NCI-H2107 treated with DMSO at 0.1 percent for 48 hours (cell line): ENCODE measurements at regions not wholly inside any gene's neighbourhood (a gene's known extent, or its start where the extent isn't known, plus 50 kb on each side); places are given as distances from the start of the nearest gene placed in this dataset.
A peak's percentile ranks its signal among the peaks of the same experiment; 100 is the strongest.
"Not testable (repeated sequence)": the region's sequence is repeated elsewhere in the genome, so short reads cannot be mapped to it uniquely, and the experiment has no call there.

Experiments used
- DNase-seq: peaks from one replicate; lab custom pipeline; 2025; ENCODE audit not compliant: unreplicated experiment; lab: John Stamatoyannopoulos, UW

DNA sequence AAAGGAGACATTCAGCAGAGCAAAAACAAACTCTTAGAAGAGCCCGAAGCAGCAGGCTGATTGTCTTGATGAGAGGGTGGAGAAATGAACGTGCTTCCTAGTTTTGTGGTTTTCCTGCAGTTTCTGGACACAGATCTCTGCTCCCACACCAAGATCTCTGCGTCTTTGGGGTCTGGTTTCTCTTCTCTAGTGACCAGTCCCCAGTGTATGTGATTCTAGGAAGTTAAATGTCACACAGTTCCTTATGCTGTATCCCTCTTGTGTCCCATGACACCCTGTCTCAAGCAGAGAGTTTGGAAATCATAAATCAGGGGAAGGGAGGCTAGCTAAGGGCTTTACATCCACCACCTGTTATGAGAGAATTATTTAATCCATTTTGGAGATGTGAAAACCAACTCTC is 55.4 kb upstream of the KLF14 start:
- DNase-seq, result no peak

GRCh38 chr7:130791746-130792145 is 57.7 kb upstream of the KLF14 start:
- no peak for DNase-seq

DNA sequence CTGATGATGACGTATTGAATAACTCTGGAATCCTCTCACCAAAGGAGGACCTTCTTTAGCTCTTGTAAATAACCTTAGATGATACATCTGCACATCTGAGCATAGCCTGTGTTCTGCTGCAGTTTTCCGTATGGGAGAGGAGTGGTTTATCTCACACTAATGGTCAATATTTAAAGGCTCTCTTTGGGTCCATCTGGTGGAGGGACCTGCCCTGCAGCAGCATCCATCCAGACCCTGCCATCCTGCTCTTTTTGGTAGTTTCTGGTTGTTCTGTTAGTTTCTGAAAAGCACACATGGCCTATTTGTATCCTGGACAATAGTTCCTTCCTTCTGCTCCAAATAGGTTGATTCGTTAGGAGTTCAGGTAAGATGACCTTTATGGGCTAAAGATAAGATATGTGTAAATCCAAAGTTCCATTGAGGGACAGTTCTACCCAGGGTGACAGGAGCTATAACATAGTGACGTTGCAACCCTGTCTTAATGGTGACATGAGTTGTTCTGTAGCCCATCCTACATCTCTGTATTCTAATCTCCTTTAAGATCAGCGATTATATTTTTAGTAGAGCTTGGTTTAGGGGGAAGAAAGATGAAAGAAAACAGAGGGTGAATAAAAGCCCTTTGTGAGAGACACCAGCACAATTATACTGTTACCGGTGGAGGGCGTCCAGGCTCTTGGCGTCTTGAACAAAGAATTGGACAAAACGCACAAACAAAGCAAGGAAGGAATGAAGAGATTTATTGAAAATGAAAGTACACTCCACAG is 60.0 kb upstream of the KLF14 start:
- no peak for DNase-seq

DNA sequence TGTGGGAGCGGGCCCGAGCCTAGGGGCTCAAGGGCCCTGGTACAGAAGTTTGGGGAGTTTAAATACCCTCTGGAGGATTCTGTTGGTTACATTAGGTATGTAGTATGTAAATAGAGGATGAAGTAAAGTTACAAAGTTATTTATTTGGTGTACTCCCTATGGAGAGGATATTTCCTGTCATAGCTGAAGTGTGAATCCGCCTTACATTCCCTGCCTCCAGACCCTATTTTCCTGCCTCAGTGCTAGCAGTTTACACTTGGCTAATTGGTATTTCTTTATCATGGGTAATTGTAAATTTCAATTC is 60.6 kb upstream of the KLF14 start:
- DNase-seq, result no peak

DNA sequence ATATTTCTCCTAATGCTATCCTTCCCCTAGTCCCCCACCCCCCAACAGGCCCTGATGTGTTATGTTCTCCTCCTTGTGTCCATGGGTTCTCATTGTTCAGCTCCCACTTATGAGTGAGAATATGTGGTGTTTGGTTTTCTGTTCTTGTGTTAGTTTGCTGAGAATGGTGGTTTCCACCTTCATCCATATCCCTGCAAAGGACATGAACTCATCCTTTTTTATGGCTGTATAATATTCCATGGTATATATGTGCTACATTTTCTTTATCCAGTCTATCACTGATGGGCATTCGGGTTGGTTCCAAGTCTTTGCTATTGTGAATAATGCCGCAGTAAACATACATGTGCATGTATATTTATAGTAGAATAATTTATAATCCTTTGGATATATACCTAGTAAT is 62.4 kb upstream of the KLF14 start:
- not testable (repeated sequence) for DNase-seq

DNA sequence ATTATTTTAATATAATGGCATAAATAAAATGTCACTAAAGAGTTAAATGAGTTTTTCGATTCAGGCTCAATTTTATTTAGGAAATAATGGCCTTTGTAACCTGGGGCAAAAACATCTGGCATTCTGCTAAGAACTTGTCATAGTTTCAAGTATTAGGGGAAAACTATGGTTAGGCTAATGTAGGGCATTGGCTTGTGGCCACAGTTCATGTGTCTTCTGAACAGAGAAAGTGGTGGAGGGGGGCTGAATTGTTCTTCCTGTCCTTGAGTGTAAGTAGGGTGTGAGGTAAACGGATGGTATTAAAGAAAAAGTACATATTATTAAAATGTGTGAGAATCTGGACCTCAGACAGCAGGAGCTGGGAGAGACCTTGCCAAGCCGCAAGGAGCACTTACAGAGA is 69.1 kb upstream of the KLF14 start:
- no peak for DNase-seq

GRCh38 chr7:130804220-130804619 is 70.2 kb upstream of the KLF14 start:
- DNase-seq, result no peak

GRCh38 chr7:130812819-130813218 is 78.8 kb upstream of the KLF14 start:
- DNase-seq, result not testable (repeated sequence)

DNA sequence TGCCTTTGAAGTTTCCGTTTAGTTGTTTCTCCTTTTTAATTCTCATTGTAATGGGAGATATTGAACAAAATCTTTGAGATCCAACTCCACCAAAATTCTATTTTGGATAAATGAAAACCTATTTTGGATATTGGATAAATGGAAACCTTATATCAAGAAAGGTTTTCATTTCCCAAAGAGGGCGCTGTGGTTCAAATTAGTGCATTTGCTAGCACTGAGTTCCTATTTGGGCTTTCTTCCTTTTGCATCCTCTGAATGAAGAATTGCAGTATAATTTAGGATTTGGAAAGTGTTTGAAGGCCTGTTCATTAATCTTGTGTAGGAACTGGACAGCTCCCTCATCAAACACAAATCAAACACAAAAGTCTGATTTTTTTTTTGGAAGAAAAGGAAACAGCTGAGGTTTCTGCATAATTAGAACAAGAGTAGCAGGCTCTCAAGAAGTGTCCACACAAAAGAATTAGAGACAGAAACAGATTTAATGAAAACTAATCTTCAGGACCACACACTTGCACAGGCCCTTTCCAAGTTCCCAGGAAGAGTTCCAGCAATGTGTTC is 80.8 kb upstream of the KLF14 start:
- DNase-seq, result no peak

DNA sequence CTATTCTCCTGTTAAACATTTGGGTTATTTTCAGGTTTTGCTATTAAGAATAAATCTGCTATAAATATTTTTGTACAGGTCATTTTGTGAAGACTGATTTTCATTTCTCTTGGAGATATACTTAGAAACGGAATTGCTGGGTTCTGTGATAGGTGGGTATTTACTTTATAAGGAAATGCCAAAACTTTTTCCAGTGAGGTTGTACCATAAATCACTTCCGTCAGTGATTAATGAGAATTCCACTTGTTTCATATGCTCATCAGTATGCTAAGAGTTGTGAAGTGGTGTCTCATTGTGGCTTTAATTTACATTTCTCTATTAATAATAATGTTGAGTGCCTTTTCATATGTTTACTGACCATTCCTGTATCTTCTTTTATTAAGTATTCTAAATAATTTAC is 84.0 kb upstream of the KLF14 start:
- no peak for DNase-seq

- DNase-seq, result no peak
These were observed 87.9 kb upstream of the KLF14 start for GRCh38 chr7:130821864-130822263.

- no peak for DNase-seq
These were observed 88.6 kb upstream of the KLF14 start for GRCh38 chr7:130822642-130823041.

GRCh38 chr7:130823060-130823459 is 89.1 kb upstream of the KLF14 start:
- no peak for DNase-seq

DNA sequence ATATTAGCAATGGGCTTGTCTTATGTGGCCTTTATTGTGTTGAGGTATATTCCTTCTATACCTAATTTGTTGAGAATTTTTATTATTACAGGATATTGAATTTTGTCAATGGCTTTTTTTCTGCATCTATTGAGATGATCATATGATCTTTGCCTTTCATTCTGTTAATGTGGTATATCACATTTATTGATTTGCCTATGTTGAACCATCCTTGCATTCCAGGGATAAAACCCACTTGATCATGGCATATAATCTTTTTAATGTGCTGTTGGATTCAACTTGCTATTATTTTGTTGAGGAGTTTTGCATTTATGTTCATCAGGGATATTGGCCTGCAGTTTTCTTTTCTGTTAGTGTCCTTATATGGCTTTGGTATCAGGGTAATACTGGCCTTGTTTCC is 91.8 kb upstream of the KLF14 start:
- DNase-seq, result no peak

- no peak for DNase-seq
These were observed 95.4 kb upstream of the KLF14 start for GRCh38 chr7:130829415-130829814.

DNA sequence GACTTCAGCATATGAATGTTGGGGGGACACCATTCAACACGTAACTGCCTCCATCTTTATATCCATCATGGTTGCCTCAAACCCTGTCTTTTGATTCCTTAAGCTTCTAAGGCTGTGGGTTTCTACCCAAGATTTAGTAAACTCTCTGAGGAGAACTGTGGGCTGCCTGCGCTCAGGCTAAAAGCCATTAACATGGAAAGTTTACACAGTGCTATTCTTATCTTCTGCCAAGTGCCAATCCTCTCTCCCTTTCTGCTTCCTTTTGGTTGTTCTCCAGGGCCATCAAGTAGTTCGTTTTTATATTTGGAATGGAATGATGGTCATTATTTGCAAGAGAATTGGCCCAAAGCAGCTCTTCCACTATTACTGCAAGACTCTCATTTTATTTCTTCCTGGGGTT is 97.3 kb upstream of the KLF14 start:
- DNase-seq, result no peak

- DNase-seq, result peak; percentile 58
These were observed 97.9 kb upstream of the KLF14 start for GRCh38 chr7:130831817-130832481.

- DNase-seq, result no peak
These were observed 104.7 kb upstream of the KLF14 start for GRCh38 chr7:130838738-130839137.

GRCh38 chr7:130840599-130840998 is 106.6 kb upstream of the KLF14 start:
- DNase-seq, result no peak

GRCh38 chr7:130841416-130841815 is 107.4 kb upstream of the KLF14 start:
- DNase-seq, result no peak

DNA sequence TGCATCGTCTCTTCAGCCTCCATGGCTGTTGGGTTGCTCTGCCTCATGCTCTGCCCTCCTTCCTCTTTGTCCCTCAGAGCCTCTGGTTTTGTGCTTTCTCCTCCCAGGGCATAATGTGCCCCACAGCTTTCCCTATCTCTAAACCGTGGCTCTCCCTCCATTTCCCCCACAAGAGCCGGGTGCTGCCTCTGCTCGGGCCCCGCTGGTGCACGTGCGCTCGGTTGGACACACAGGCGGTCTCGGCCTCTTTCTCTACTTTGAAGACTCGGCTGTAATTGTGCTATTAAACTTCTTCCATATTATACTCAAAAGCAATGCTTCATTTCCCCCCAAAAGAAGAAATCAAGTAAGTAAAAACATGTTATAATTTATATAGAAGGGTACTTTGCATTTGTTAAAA is 109.7 kb upstream of the KLF14 start:
- no peak for DNase-seq

GRCh38 chr7:130844811-130845580 is 111.0 kb upstream of the KLF14 start:
- DNase-seq, result no peak
